ENCODE measurements at regions not wholly inside any gene's neighbourhood (a gene's known extent, or its start where the extent isn't known, plus 50 kb on each side); places are given as distances from the start of the nearest gene placed in this dataset.

DNA sequence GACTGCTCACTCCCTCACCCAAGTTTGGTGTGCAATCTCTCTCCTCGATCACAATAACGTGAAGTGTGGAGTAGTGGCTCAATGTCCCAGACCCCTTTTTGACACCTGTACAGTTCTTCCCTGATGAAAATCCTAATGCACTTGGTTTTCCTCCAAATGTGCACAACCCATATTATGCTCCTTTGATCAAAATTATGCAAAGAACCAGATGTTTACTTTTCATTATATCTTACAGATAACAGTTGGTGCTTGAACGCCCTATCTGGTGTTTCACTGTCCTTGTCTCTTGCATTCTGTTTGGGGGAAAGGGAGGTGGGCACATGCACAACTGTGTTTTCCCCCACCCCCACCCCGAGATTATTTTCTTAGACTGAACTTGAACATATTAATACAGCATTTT lies 85.0 kb upstream of the CREB1 start:
- TF ChIP-seq, protein P1, sequence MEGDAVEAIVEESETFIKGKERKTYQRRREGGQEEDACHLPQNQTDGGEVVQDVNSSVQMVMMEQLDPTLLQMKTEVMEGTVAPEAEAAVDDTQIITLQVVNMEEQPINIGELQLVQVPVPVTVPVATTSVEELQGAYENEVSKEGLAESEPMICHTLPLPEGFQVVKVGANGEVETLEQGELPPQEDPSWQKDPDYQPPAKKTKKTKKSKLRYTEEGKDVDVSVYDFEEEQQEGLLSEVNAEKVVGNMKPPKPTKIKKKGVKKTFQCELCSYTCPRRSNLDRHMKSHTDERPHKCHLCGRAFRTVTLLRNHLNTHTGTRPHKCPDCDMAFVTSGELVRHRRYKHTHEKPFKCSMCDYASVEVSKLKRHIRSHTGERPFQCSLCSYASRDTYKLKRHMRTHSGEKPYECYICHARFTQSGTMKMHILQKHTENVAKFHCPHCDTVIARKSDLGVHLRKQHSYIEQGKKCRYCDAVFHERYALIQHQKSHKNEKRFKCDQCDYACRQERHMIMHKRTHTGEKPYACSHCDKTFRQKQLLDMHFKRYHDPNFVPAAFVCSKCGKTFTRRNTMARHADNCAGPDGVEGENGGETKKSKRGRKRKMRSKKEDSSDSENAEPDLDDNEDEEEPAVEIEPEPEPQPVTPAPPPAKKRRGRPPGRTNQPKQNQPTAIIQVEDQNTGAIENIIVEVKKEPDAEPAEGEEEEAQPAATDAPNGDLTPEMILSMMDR (IDR thresholded peaks at IDR 0.05; ENCODE audit: insufficient read depth, low read depth, low read length): no peak
- TF ChIP-seq EZH2 (IDR thresholded peaks at IDR 0.05; ENCODE audit: insufficient read depth, low read length): no peak
